Spinal cord (tissue), 9 donors: ENCODE measurements at regions not wholly inside any gene's neighbourhood (a gene's known extent, or its start where the extent isn't known, plus 50 kb on each side); places are given as distances from the start of the nearest gene placed in this dataset.

ENCODE experiments used
- DNase-seq, 6 donors: peaks; one replicate each; pipeline versions ENCODE4 v3.0.0 to v3.0.0-alpha.2; 2013 to 2015; ENCODE audit warnings: low spot score in 6 of 6, low read depth in 4 of 6
- H3K27ac ChIP-seq: one replicate; pipeline ENCODE4 v1.5.1; 2013; ENCODE audit warnings: low read depth, low read length, control low read depth
- H3K27me3 ChIP-seq: one replicate; pipeline ENCODE4 v1.6.1; 2013; ENCODE audit warnings: low read length; ENCODE audit not compliant: control insufficient read depth, insufficient read depth
- H3K36me3 ChIP-seq: one replicate; pipeline ENCODE4 v1.6.1; 2013; ENCODE audit warnings: low read length; ENCODE audit not compliant: control insufficient read depth, insufficient read depth
- H3K4me1 ChIP-seq: one replicate; pipeline ENCODE4 v1.6.1; 2013; ENCODE audit warnings: low read length; ENCODE audit not compliant: control insufficient read depth, insufficient read depth
- H3K4me3 ChIP-seq: one replicate; pipeline ENCODE4 v1.5.1; 2013; ENCODE audit warnings: low read depth, low read length, control low read depth
- H3K9me3 ChIP-seq: one replicate; pipeline ENCODE4 v1.6.1; 2013; ENCODE audit warnings: low read length; ENCODE audit not compliant: control insufficient read depth, insufficient read depth
- WGBS: methylation state at CpG from one replicate; pipeline ENCODE4 v1.1.5; 2013; ENCODE audit warnings: missing lambda C conversion rate; ENCODE audit not compliant: insufficient coverage; 5-methylcytosine and 5-hydroxymethylcytosine counted together
- donor health status: healthy.

GRCh38 chr15:101542306-101543025 is 53.0 kb upstream of the PCSK6 start:
- H3K9me3 ChIP-seq: no peaks in the 10 kb centered on the region
- no peak overlapping the region for H3K27ac ChIP-seq
- H3K4me3 ChIP-seq: no peak overlapping the region
- no peaks in the 10 kb centered on the region for H3K4me1 ChIP-seq
- DNase-seq: no peak
- no peaks in the 10 kb centered on the region for H3K27me3 ChIP-seq
- H3K36me3 ChIP-seq: no peaks in the 10 kb centered on the region
- WGBS: 98% methylated on average over 10 of the region's 17 CpGs

- H3K36me3 ChIP-seq: no peaks in the 10 kb centered on the region
- H3K4me1 ChIP-seq: peaks cover 5% of the 10 kb centered on the region
- DNase-seq: no peak
- H3K4me3 ChIP-seq: no peak overlapping the region
- no peak overlapping the region for H3K27ac ChIP-seq
- 98% methylated on average over 10 of the region's 14 CpGs for WGBS
- H3K27me3 ChIP-seq: no peaks in the 10 kb centered on the region
- no peaks in the 10 kb centered on the region for H3K9me3 ChIP-seq
These were observed 52.2 kb upstream of the PCSK6 start for GRCh38 chr15:101541501-101542292.

- Histone ChIP-seq H3K4me3 (no peak overlapping the region), H3K27me3 (no peaks in the 10 kb centered on the region), H3K4me1 (peaks cover 14% of the 10 kb centered on the region), H3K36me3 (no peaks in the 10 kb centered on the region), H3K27ac (no peak overlapping the region), H3K9me3 (no peaks in the 10 kb centered on the region)
- WGBS: 87% methylated on average over 8 of the region's 10 CpGs
- no peak for DNase-seq
These were observed 51.2 kb upstream of the PCSK6 start for GRCh38 chr15:101540480-101541239.

- DNase-seq: no peak
- no peaks in the 10 kb centered on the region for H3K27me3 ChIP-seq
- no peak overlapping the region for H3K27ac ChIP-seq
- WGBS: 81% methylated on average over 7 of the region's 7 CpGs
- peaks cover 17% of the 10 kb centered on the region for H3K4me1 ChIP-seq
- no peaks in the 10 kb centered on the region for H3K36me3 ChIP-seq
- H3K9me3 ChIP-seq: no peaks in the 10 kb centered on the region
- no peak overlapping the region for H3K4me3 ChIP-seq
These were observed 50.4 kb upstream of the PCSK6 start for GRCh38 chr15:101539930-101540329.

- peaks cover 17% of the 10 kb centered on the region for H3K4me1 ChIP-seq
- 89% methylated on average over 12 of the region's 13 CpGs for WGBS
- no peaks in the 10 kb centered on the region for H3K27me3 ChIP-seq
- H3K4me3 ChIP-seq: no peak overlapping the region
- no peaks in the 10 kb centered on the region for H3K9me3 ChIP-seq
- H3K27ac ChIP-seq: no peak overlapping the region
- DNase-seq: no peak
- no peaks in the 10 kb centered on the region for H3K36me3 ChIP-seq
These were observed 50.0 kb upstream of the PCSK6 start for GRCh38 chr15:101539492-101539891.
